A549 (cell line): ENCODE measurements at regions not wholly inside any gene's neighbourhood (a gene's known extent, or its start where the extent isn't known, plus 50 kb on each side); places are given as distances from the start of the nearest gene placed in this dataset.
A peak's percentile ranks its signal among the peaks of the same experiment; 100 is the strongest.

Source experiments
- ATAC-seq, 2 experiments: fragments of 200-7000 bp in 1 of 2; fragments of >200 bp in 1 of 2; cut with Nextera tagmentation in 1 of 2; cut with Tn5 transposase in 1 of 2; 3 replicates each; pipeline versions ENCODE4 v1.8.0 to v1.9.1; 2018 to 2020; ENCODE audit warnings: mild to moderate bottlenecking in 1 of 2, moderate library complexity in 1 of 2
- CTCF ChIA-PET: fragments of 300-600 bp; sonication (Branson Sonifier 250); formaldehyde crosslinking; extraction: SDS; loops from one replicate; lab custom pipeline; 2021; ENCODE audit warnings: antibody characterized with exemption, inconsistent platforms; lab: Yijun Ruan, JAX
- POLR2A ChIA-PET: fragments of 350-600 bp; formaldehyde crosslinking; extraction: SDS; loops from one replicate; lab custom pipeline; 2021; ENCODE audit warnings: antibody characterized with exemption, inconsistent platforms; lab: Yijun Ruan, JAX
- DNase-seq, 2 experiments: peaks; one replicate each; pipeline versions ENCODE4 v3.0.0 to v3.0.0-alpha.2; 2011 to 2016; ENCODE audit warnings: low read depth in 1 of 2, low spot score in 1 of 2
- FAIRE-seq: peaks from 2 replicates; lab custom pipeline; 2011; peaks lifted over from hg19 to GRCh38; lab: Jason Lieb, UNC
- H3K27ac ChIP-seq, 2 experiments: fragments of >200 bp; sonication (Bioruptor Twin); formaldehyde crosslinking; 3 replicates each; pipeline ENCODE4 v1.5.1; 2016 to 2017
- H3K4me1 ChIP-seq: fragments of >200 bp; sonication (Bioruptor Twin); formaldehyde crosslinking; 3 replicates; pipeline ENCODE4 v1.6.1; 2016
- H3K4me2 ChIP-seq: fragments of >200 bp; sonication (Bioruptor Twin); formaldehyde crosslinking; 3 replicates; pipeline ENCODE4 v1.6.1; 2016
- H3K4me3 ChIP-seq: fragments of >200 bp; sonication (Bioruptor Twin); formaldehyde crosslinking; 3 replicates; pipeline ENCODE4 v1.5.1; 2016
- H3K9me3 ChIP-seq: fragments of >200 bp; sonication (Bioruptor Twin); formaldehyde crosslinking; 3 replicates; pipeline ENCODE4 v1.6.1; 2016
- CHD2 ChIP-seq: fragments of 150-350 bp; IDR thresholded peaks from 2 replicates; pipeline ENCODE4 v1.6.1; 2014; ENCODE audit warnings: low read length; ENCODE audit not compliant: partially characterized antibody
- CHD4 ChIP-seq: fragments of 200-600 bp; sonication (generic); IDR thresholded peaks from 2 replicates; pipeline ENCODE4 v1.6.1; 2016; ENCODE audit warnings: antibody characterized with exemption, mild to moderate bottlenecking, borderline replicate concordance
- FOSB ChIP-seq: fragments of 250-450 bp; sonication (Bioruptor Pico); IDR thresholded peaks from 2 replicates; pipeline ENCODE4 v1.5.0; 2020; ENCODE audit warnings: mild to moderate bottlenecking, moderate library complexity
- FOSL2 ChIP-seq, 2 experiments: fragments of 450-650 bp in 1 of 2; fragments of >200 bp in 1 of 2; sonication (Bioruptor Twin) in 1 of 2; formaldehyde crosslinking; IDR thresholded peaks; 2 replicates each; pipeline versions ENCODE4 v1.5.0 to v1.6.1; 2016 to 2020; ENCODE audit warnings: mild to moderate bottlenecking in 1 of 2, moderate library complexity in 1 of 2
- FOXS1 ChIP-seq: fragments of 250-450 bp; sonication (Bioruptor Pico); IDR thresholded peaks from 2 replicates; pipeline ENCODE4 v1.5.0; 2020; ENCODE audit warnings: mild to moderate bottlenecking, moderate library complexity
- HEYL ChIP-seq: fragments of 250-450 bp; sonication (Bioruptor Pico); IDR thresholded peaks from 2 replicates; pipeline ENCODE4 v1.8.0; 2021; ENCODE audit warnings: mild to moderate bottlenecking, moderate library complexity
- HOXA7 ChIP-seq: fragments of 250-450 bp; sonication (Bioruptor Pico); IDR thresholded peaks from 2 replicates; pipeline ENCODE4 v1.5.0; 2020; ENCODE audit warnings: mild to moderate bottlenecking, moderate library complexity
- HOXB13 ChIP-seq: fragments of 250-450 bp; sonication (Bioruptor Pico); IDR thresholded peaks from 2 replicates; pipeline ENCODE4 v1.5.0; 2020; ENCODE audit warnings: low read depth, mild to moderate bottlenecking, moderate library complexity
- JUN ChIP-seq, 2 experiments: fragments of >200 bp; sonication (Bioruptor Twin); formaldehyde crosslinking; IDR thresholded peaks; 2 replicates in 1 of 2; 3 replicates in 1 of 2; pipeline ENCODE4 v1.6.1; 2016 to 2017
- JUNB ChIP-seq: fragments of >200 bp; sonication (Bioruptor Twin); formaldehyde crosslinking; IDR thresholded peaks from 2 replicates; pipeline ENCODE4 v1.6.1; 2016
- MAFK ChIP-seq: fragments of 450-650 bp; IDR thresholded peaks from 2 replicates; pipeline ENCODE4 v1.6.1; 2014; ENCODE audit not compliant: partially characterized antibody
- MYC ChIP-seq: IDR thresholded peaks from 2 replicates; pipeline ENCODE4 v1.6.1; 2012; ENCODE audit warnings: mild to moderate bottlenecking, inconsistent platforms, low read length, improper control_type of control experiment, borderline replicate concordance
- PHF8 ChIP-seq: fragments of 200-600 bp; sonication (generic); IDR thresholded peaks from 2 replicates; pipeline ENCODE4 v1.6.1; 2016; ENCODE audit warnings: low read depth, mild to moderate bottlenecking, antibody characterized with exemption, moderate library complexity, borderline replicate concordance
- POLR2A ChIP-seq: IDR thresholded peaks from 2 replicates; pipeline ENCODE4 v1.6.1; 2012; ENCODE audit warnings: mild to moderate bottlenecking, low read length
- POLR2AphosphoS2 ChIP-seq: conservative IDR thresholded peaks from 2 replicates; pipeline ENCODE4 v1.6.1; 2012; ENCODE audit warnings: low read length, improper control_type of control experiment, inconsistent platforms
- RAD21 ChIP-seq, 2 experiments: fragments of >200 bp in 1 of 2; sonication (Bioruptor Twin) in 1 of 2; formaldehyde crosslinking in 1 of 2; IDR thresholded peaks in 1 of 2; conservative IDR thresholded peaks in 1 of 2; 2 replicates in 1 of 2; 3 replicates in 1 of 2; pipeline ENCODE4 v1.6.1; 2012 to 2018; ENCODE audit warnings: inconsistent platforms in 1 of 2
- RCOR1 ChIP-seq: fragments of 150-350 bp; IDR thresholded peaks from 2 replicates; pipeline ENCODE4 v1.6.1; 2014; ENCODE audit warnings: antibody characterized with exemption, low read length, low read depth
- RNF2 ChIP-seq: fragments of 200-600 bp; sonication (generic); IDR thresholded peaks from 2 replicates; pipeline ENCODE4 v1.6.1; 2016; ENCODE audit warnings: low read depth, mild to moderate bottlenecking, antibody characterized with exemption, moderate library complexity, borderline replicate concordance
- SMC3 ChIP-seq: fragments of >200 bp; sonication (Bioruptor Twin); formaldehyde crosslinking; IDR thresholded peaks from 3 replicates; pipeline ENCODE4 v1.6.1; 2018; ENCODE audit warnings: inconsistent platforms
- TP53 ChIP-seq: fragments of 250-450 bp; sonication (Bioruptor Pico); IDR thresholded peaks from 2 replicates; pipeline ENCODE4 v1.5.0; 2021; ENCODE audit warnings: mild to moderate bottlenecking, moderate library complexity
- ZC3H11A ChIP-seq: fragments of 450-650 bp; IDR thresholded peaks from 2 replicates; pipeline ENCODE4 v1.6.1; 2014; ENCODE audit warnings: antibody characterized with exemption, mild to moderate bottlenecking
- ZFP36 ChIP-seq: fragments of 450-650 bp; IDR thresholded peaks from 2 replicates; pipeline ENCODE4 v1.6.1; 2014; ENCODE audit warnings: borderline replicate concordance; ENCODE audit not compliant: partially characterized antibody
- ZSCAN20 ChIP-seq: fragments of 250-450 bp; sonication (Bioruptor Pico); IDR thresholded peaks from 2 replicates; pipeline ENCODE4 v1.8.0; 2022; ENCODE audit warnings: mild to moderate bottlenecking, moderate library complexity
- WGBS: methylation state at CpG from one replicate; pipeline ENCODE4 v1.1.6; 2017; ENCODE audit errors: missing lambda C conversion rate; 5-methylcytosine and 5-hydroxymethylcytosine counted together
- TF ChIP-seq, protein P1 (sequence below): fragments of >200 bp; sonication (Bioruptor Twin); formaldehyde crosslinking; IDR thresholded peaks from 3 replicates; pipeline ENCODE4 v1.6.1; 2016
- TF ChIP-seq, protein P2 (sequence below): IDR thresholded peaks from 2 replicates; pipeline ENCODE4 v1.6.1; 2012; ENCODE audit warnings: low read depth, borderline replicate concordance
- TF ChIP-seq, protein P3 (sequence below): fragments of >200 bp; sonication (Bioruptor Twin); formaldehyde crosslinking; IDR thresholded peaks from 2 replicates; pipeline ENCODE4 v1.6.1; 2016
- TF ChIP-seq, protein P4 (sequence below): fragments of 200-600 bp; sonication (generic); IDR thresholded peaks from 2 replicates; pipeline ENCODE4 v1.6.1; 2016; ENCODE audit warnings: antibody characterized with exemption, mild to moderate bottlenecking, moderate library complexity
- TF ChIP-seq, protein P5 (sequence below): fragments of 250-450 bp; sonication (Bioruptor Pico); IDR thresholded peaks from 2 replicates; pipeline ENCODE4 v1.5.0; 2021; ENCODE audit warnings: mild to moderate bottlenecking, moderate library complexity, borderline replicate concordance
- TF ChIP-seq, protein P6 (sequence below): fragments of 250-450 bp; sonication (Bioruptor Pico); IDR thresholded peaks from 2 replicates; pipeline ENCODE4 v1.5.0; 2020; ENCODE audit warnings: low read depth, mild to moderate bottlenecking, moderate library complexity

DNA sequence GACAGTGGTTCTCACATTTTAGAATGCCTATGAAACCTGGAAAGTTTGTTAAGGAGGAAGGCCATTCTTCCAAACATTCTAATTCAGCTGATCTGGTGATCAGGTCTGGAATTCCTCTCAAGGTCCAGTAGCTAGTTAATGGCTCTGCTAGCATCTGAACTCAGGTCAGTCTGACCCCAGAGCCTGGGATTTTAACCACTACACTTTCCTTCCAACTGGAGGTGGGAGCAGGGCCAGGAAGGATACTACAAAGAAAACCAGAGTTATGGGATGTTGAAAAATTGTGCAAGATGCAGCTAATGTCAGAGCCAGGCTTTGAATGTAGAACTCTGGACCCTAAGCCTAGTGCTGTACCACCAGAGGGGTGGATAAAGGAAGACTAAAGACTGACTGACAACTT, 73.6 kb upstream of the NID2 start:
- no peak for DNase-seq
- CTCF ChIA-PET = interaction anchor here (0.7 to 3.4 kb wide), 3 partner anchors 10 to 26 kb away, joined by 3 to 24 read pairs (median 3); no protein-coding TSS in a partner anchor
- POLR2A ChIA-PET = no interaction called here
- TF ChIP-seq, protein P1, sequence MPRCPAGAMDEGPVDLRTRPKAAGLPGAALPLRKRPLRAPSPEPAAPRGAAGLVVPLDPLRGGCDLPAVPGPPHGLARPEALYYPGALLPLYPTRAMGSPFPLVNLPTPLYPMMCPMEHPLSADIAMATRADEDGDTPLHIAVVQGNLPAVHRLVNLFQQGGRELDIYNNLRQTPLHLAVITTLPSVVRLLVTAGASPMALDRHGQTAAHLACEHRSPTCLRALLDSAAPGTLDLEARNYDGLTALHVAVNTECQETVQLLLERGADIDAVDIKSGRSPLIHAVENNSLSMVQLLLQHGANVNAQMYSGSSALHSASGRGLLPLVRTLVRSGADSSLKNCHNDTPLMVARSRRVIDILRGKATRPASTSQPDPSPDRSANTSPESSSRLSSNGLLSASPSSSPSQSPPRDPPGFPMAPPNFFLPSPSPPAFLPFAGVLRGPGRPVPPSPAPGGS = no peak
- TF ChIP-seq, protein P2, sequence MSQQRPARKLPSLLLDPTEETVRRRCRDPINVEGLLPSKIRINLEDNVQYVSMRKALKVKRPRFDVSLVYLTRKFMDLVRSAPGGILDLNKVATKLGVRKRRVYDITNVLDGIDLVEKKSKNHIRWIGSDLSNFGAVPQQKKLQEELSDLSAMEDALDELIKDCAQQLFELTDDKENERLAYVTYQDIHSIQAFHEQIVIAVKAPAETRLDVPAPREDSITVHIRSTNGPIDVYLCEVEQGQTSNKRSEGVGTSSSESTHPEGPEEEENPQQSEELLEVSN = no peak
- TF ChIP-seq RCOR1 = no peak
- no peak for TF ChIP-seq POLR2AphosphoS2
- TF ChIP-seq CHD2 = no peak
- no peak for TF ChIP-seq SMC3
- no peak for TF ChIP-seq JUNB
- TF ChIP-seq CHD4 = no peak
- no peak overlapping the region for H3K4me2 ChIP-seq
- no peak for FAIRE-seq
- H3K9me3 ChIP-seq = 0 out of 3 replicates have a peak, but pooled peaks cover 2% of the 10 kb centered on the region
- no peak overlapping the region for H3K27ac ChIP-seq
- no peak for ATAC-seq
- H3K4me3 ChIP-seq = no peak overlapping the region
- H3K4me1 ChIP-seq = no peaks in the 10 kb centered on the region

DNA sequence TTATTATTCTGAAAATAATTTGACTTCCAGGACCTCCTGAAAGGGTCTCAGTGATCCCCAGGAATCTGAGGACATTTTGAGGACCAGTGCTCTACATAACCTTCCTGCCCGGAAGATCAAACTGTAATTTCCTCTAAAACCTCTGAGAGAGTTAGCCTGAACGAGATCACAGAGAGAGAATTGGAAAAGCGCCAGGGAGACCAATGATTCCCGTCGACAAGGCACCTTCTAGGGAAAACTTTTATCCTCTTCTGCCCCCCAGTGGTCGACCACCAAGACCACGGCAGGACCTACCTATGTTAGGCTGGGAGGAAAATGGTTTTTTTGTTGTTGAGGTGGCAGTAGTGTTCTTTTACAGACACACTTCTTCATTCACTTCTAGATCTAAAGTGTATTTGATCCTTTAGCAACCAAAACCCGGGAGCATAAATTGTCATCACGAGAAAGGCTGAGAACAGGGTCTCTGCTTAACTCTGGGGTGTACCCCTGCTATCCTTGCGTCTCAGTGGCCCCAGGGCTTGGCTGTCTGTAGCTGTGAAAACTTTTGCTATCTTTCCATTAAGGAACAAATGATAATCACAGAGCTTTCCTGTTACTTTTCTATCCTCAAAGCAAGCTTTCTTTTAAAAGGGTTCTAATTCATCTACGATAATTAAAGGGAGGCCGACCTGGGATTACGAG, 62.9 kb upstream of the NID2 start:
- Histone ChIP-seq H3K4me3 (no peak overlapping the region), H3K4me2 (peak overlapping the region; percentile 63), H3K4me1 (peaks cover 6% of the 10 kb centered on the region; the same call in 1 of the 3 replicates), H3K27ac (peak overlapping the region in 1 of 2 experiments; percentile 37; a peak in 1 of 6 replicates), H3K9me3 (peaks cover 16% of the 10 kb centered on the region; the same call in 2 of the 3 replicates)
- peak; percentile 96 to 99 for ATAC-seq
- FAIRE-seq = no peak
- 29% methylated on average over 13 of the region's 13 CpGs for WGBS
- ChIA-PET POLR2A (no interaction called here), CTCF (interaction anchor here (0.6 to 5.7 kb wide), 31 partner anchors 8 to 350 kb away, joined by 3 to 68 read pairs (median 4); partner anchors contain the start of gene NID2)
- peak; percentile 82 to 87 for DNase-seq
- TF ChIP-seq FOSL2 (IDR thresholded peaks at IDR 0.05) = no peak
- no peak for TF ChIP-seq FOSL2 (CRISPR knock-in tag; IDR thresholded peaks at IDR 0.05)
- peak; percentile 87 for TF ChIP-seq RAD21 (conservative IDR thresholded peaks at IDR 0.05 in 1 of 2, IDR thresholded peaks at IDR 0.05 in 1 of 2)
- TF ChIP-seq, protein P3, sequence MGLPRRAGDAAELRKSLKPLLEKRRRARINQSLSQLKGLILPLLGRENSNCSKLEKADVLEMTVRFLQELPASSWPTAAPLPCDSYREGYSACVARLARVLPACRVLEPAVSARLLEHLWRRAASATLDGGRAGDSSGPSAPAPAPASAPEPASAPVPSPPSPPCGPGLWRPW = no peak
- TF ChIP-seq, protein P4, sequence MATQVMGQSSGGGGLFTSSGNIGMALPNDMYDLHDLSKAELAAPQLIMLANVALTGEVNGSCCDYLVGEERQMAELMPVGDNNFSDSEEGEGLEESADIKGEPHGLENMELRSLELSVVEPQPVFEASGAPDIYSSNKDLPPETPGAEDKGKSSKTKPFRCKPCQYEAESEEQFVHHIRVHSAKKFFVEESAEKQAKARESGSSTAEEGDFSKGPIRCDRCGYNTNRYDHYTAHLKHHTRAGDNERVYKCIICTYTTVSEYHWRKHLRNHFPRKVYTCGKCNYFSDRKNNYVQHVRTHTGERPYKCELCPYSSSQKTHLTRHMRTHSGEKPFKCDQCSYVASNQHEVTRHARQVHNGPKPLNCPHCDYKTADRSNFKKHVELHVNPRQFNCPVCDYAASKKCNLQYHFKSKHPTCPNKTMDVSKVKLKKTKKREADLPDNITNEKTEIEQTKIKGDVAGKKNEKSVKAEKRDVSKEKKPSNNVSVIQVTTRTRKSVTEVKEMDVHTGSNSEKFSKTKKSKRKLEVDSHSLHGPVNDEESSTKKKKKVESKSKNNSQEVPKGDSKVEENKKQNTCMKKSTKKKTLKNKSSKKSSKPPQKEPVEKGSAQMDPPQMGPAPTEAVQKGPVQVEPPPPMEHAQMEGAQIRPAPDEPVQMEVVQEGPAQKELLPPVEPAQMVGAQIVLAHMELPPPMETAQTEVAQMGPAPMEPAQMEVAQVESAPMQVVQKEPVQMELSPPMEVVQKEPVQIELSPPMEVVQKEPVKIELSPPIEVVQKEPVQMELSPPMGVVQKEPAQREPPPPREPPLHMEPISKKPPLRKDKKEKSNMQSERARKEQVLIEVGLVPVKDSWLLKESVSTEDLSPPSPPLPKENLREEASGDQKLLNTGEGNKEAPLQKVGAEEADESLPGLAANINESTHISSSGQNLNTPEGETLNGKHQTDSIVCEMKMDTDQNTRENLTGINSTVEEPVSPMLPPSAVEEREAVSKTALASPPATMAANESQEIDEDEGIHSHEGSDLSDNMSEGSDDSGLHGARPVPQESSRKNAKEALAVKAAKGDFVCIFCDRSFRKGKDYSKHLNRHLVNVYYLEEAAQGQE = no peak
- no peak for TF ChIP-seq JUN (IDR thresholded peaks at IDR 0.05)
- TF ChIP-seq HEYL (CRISPR knock-in tag) = no peak
- no peak for TF ChIP-seq FOSB
- no peak for TF ChIP-seq HOXA7
- TF ChIP-seq HOXB13 (CRISPR knock-in tag) = no peak
- TF ChIP-seq MYC = no peak
- TF ChIP-seq, protein P5, sequence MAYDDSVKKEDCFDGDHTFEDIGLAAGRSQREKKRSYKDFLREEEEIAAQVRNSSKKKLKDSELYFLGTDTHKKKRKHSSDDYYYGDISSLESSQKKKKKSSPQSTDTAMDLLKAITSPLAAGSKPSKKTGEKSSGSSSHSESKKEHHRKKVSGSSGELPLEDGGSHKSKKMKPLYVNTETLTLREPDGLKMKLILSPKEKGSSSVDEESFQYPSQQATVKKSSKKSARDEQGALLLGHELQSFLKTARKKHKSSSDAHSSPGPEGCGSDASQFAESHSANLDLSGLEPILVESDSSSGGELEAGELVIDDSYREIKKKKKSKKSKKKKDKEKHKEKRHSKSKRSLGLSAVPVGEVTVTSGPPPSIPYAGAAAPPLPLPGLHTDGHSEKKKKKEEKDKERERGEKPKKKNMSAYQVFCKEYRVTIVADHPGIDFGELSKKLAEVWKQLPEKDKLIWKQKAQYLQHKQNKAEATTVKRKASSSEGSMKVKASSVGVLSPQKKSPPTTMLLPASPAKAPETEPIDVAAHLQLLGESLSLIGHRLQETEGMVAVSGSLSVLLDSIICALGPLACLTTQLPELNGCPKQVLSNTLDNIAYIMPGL (CRISPR knock-in tag) = no peak
- TF ChIP-seq ZFP36 = no peak
- no peak for TF ChIP-seq TP53 (CRISPR knock-in tag)
- TF ChIP-seq MAFK = no peak
- TF ChIP-seq SMC3 = peak; percentile 85
- no peak for TF ChIP-seq RNF2
- TF ChIP-seq POLR2A = no peak
- TF ChIP-seq, protein P6, sequence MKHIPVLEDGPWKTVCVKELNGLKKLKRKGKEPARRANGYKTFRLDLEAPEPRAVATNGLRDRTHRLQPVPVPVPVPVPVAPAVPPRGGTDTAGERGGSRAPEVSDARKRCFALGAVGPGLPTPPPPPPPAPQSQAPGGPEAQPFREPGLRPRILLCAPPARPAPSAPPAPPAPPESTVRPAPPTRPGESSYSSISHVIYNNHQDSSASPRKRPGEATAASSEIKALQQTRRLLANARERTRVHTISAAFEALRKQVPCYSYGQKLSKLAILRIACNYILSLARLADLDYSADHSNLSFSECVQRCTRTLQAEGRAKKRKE (CRISPR knock-in tag) = no peak
- TF ChIP-seq ZSCAN20 = no peak
- TF ChIP-seq ZC3H11A = no peak
- TF ChIP-seq FOXS1 (CRISPR knock-in tag) = no peak
- TF ChIP-seq PHF8 = no peak
